ENCODE measurements at regions not wholly inside any gene's neighbourhood (a gene's known extent, or its start where the extent isn't known, plus 50 kb on each side); places are given as distances from the start of the nearest gene placed in this dataset.
"Not testable (repeated sequence)": the region's sequence is repeated elsewhere in the genome, so short reads cannot be mapped to it uniquely, and the experiment has no call there.

DNA sequence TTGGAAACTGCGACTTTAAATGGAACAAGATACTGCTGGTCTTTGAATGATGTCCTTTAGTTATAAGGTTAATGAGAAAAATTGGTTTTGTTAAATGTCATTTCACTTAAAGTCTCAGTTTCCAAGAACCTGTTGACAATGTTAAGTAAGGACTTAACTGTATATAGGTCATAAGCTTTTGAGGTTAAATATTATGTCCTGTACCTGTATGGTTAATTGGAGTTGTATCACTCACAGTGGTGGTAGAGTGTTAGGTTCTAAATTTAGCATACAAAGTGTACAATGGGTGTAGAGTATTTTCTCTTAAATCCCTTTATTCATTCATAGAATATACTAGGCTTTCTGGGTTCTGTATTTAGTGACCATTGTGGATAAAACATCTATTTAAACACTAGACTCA, 110.2 kb downstream of the HAUS1 start:
- H3K9ac ChIP-seq (ENCODE audit: low read depth, low read length) = no peak overlapping the region
- peaks cover 4% of the 10 kb centered on the region; the same call in 1 of the 2 replicates for H3K36me3 ChIP-seq (ENCODE audit: insufficient read depth, low read length)
- H3K4me1 ChIP-seq (ENCODE audit: insufficient read depth, low read length) = no peaks in the 10 kb centered on the region
- H3K9me3 ChIP-seq (ENCODE audit: control insufficient read depth, insufficient read depth, low read length) = no peaks in the 10 kb centered on the region

DNA sequence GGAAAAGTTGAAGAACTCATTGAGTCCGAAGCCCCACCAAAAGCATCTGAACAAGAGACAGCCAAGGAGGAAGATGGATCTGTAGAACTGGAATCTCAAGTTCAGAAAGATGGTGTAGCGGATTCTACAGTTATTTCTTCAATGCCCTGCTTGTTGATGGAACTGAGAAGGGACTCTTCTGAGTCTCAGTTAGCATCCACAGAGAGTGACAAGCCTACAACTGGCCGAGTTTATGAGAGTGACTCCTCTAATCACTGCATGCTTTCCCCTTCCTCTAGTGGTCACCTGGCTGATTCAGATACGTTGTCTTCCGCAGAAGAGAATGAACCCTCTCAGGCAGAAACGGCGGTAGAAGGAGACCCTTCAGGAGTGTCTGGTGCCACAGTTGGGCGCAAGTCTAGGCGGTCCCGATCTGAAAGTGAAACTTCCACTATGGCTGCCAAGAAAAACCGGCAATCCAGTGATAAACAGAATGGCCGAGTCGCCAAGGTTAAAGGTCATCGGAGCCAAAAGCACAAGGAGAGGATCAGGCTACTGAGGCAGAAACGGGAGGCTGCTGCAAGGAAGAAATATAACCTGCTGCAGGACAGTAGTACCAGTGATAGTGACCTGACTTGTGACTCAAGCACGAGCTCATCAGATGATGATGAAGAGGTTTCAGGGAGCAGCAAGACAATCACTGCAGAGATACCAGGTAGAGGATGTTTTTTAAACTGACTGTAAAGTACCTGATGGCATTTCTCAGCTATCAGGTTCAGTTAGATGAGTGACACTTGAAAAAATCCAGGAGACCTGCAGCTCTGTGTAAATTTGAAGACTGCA, 111.9 kb downstream of the HAUS1 start:
- Histone ChIP-seq H3K36me3 (ENCODE audit: insufficient read depth, low read length) (peaks cover 4% of the 10 kb centered on the region; the same call in 1 of the 2 replicates), H3K4me1 (ENCODE audit: insufficient read depth, low read length) (no peaks in the 10 kb centered on the region), H3K9me3 (ENCODE audit: control insufficient read depth, insufficient read depth, low read length) (no peaks in the 10 kb centered on the region), H3K9ac (ENCODE audit: low read depth, low read length) (no peak overlapping the region)

DNA sequence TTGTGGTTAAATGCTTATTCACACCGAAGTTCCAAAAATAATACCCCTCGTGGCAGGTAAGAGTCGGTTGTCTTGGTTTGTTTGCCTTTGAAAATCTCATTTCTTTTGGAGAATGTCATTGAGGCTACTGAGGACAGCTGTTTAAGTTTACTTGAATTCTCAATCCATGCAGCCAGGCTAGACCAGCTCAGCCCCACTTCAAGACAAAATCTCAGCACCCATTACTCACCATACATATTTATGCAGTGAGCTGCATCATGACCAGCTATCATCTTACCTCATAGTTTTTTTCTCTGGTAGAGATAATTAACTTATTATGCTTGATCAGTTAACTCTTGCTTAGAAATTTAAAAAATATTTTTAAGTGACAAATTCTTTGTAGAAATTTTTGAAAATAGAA, 115.9 kb downstream of the HAUS1 start:
- Histone ChIP-seq H3K9me3 (ENCODE audit: control insufficient read depth, insufficient read depth, low read length) (no peaks in the 10 kb centered on the region), H3K4me1 (ENCODE audit: insufficient read depth, low read length) (no peaks in the 10 kb centered on the region), H3K36me3 (ENCODE audit: insufficient read depth, low read length) (peaks cover 4% of the 10 kb centered on the region; the same call in 1 of the 2 replicates), H3K9ac (ENCODE audit: low read depth, low read length) (no peak overlapping the region)

GRCh38 chr18:46222093-46222492, 117.9 kb downstream of the HAUS1 start:
- Histone ChIP-seq H3K9ac (ENCODE audit: low read depth, low read length) (no peak overlapping the region), H3K4me1 (ENCODE audit: insufficient read depth, low read length) (no peaks in the 10 kb centered on the region), H3K9me3 (ENCODE audit: control insufficient read depth, insufficient read depth, low read length) (peaks cover 2% of the 10 kb centered on the region; the same call in 1 of the 2 replicates), H3K36me3 (ENCODE audit: insufficient read depth, low read length) (no peaks in the 10 kb centered on the region)

GRCh38 chr18:46222710-46223360, 118.7 kb downstream of the HAUS1 start:
- no peak overlapping the region for H3K9ac ChIP-seq (ENCODE audit: low read depth, low read length)

DNA sequence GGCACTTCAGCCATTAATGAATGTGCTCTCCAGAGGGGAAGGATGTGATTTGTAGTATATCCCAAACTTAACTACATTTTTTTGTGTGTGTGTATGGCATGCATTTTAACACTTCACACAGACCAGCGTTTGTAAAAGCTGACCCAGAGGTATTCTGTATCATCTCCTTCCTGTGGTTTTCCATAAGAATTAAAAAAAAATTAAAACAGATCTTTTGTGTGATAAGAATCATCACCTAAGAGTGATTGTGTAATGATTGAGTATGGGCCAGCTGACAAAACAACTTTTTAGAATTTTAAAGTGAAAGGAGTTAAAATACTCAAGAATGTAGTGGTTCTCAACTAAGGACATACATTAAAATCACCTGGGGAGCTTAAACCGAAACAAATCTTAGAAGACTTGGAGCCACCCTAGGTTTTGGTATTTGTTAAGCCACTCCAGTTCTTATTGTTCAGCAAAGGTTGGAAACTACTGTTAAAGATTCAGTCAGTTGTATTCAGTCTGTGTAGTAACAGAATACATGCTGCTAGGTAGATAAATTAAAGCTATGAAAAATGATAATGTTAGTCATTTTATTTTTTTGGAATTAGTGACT, 120.1 kb downstream of the HAUS1 start:
- Histone ChIP-seq H3K9me3 (ENCODE audit: control insufficient read depth, insufficient read depth, low read length) (peaks cover 2% of the 10 kb centered on the region; the same call in 1 of the 2 replicates), H3K4me1 (ENCODE audit: insufficient read depth, low read length) (no peaks in the 10 kb centered on the region), H3K36me3 (ENCODE audit: insufficient read depth, low read length) (no peaks in the 10 kb centered on the region), H3K9ac (ENCODE audit: low read depth, low read length) (no peak overlapping the region)

More at GRCh38 chr18:46222710-46223360, 118.7 kb downstream of the HAUS1 start:
- Histone ChIP-seq H3K4me1 (ENCODE audit: insufficient read depth, low read length) (no peaks in the 10 kb centered on the region), H3K36me3 (ENCODE audit: insufficient read depth, low read length) (no peaks in the 10 kb centered on the region), H3K9me3 (ENCODE audit: control insufficient read depth, insufficient read depth, low read length) (peaks cover 2% of the 10 kb centered on the region; the same call in 1 of the 2 replicates)

DNA sequence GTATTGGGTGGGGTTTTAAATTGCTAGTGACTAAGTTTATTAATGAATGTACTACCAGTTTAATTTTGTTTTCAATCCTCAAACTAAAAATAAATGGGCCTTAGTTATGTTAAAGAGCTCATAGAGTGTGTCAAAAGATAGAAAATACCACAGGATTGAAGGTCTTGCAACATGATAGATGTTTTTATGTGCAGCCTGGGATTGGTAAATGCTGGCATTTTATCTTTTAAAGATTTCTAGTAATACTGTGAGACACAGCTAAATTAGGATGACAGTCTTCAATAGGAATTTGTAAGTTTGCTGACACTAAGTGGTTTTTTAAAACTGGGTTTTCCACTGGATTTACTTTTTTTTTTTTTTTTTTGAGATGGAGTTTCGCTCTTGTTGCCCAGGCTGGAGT, 122.3 kb downstream of the HAUS1 start:
- Histone ChIP-seq H3K9me3 (ENCODE audit: control insufficient read depth, insufficient read depth, low read length) (peaks cover 2% of the 10 kb centered on the region; the same call in 1 of the 2 replicates), H3K4me1 (ENCODE audit: insufficient read depth, low read length) (no peaks in the 10 kb centered on the region), H3K36me3 (ENCODE audit: insufficient read depth, low read length) (no peaks in the 10 kb centered on the region), H3K9ac (ENCODE audit: low read depth, low read length) (no peak overlapping the region)

- H3K9me3 ChIP-seq (ENCODE audit: control insufficient read depth, insufficient read depth, low read length); H3K4me1 ChIP-seq (ENCODE audit: insufficient read depth, low read length); H3K9ac ChIP-seq (ENCODE audit: low read depth, low read length); H3K36me3 ChIP-seq (ENCODE audit: insufficient read depth, low read length): not testable (repeated sequence)
Measured at GRCh38 chr18:46229641-46230040, 125.5 kb downstream of the HAUS1 start.

DNA sequence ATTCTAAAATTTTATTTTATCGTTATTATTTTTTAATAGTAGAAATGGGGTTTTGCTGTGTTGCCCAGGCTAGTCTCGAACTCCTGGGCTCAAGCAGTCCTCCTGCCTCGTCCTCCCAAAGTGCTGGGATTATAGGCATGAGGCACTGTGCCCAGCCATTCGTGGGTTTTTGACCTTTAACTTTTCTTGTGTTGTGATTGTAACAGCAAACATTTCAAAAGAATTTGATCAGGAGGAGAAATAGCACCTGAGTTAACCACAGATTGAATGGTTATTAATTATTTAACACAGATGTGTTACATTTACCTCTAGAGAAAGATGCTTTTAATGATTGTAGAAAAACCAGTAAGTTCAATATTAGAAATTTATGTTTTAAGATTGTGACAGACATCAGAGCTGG, 132.0 kb downstream of the HAUS1 start:
- H3K9ac ChIP-seq (ENCODE audit: low read depth, low read length) = no peak overlapping the region
- no peaks in the 10 kb centered on the region for H3K9me3 ChIP-seq (ENCODE audit: control insufficient read depth, insufficient read depth, low read length)
- H3K4me1 ChIP-seq (ENCODE audit: insufficient read depth, low read length) = peaks cover 7% of the 10 kb centered on the region
- no peaks in the 10 kb centered on the region for H3K36me3 ChIP-seq (ENCODE audit: insufficient read depth, low read length)

DNA sequence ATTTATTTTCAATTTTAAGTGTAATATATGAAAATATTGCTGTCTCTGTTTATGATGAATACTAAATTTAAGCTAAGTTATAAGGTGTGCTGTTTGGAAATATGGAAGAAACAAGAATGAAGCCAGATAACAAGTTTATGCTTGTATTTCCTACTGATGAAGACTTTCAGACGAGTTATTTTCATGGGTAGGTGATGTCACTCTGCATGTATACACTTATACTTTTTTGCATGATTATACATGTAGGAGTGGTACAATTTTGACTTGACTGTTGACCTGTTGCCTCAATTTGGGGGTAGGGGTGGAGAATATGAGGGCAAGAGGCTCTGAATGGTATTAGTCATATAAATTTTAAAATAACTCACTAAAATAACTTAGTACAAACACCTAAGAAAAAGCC, 133.7 kb downstream of the HAUS1 start:
- H3K9me3 ChIP-seq (ENCODE audit: control insufficient read depth, insufficient read depth, low read length) = no peaks in the 10 kb centered on the region
- no peaks in the 10 kb centered on the region for H3K36me3 ChIP-seq (ENCODE audit: insufficient read depth, low read length)
- no peak overlapping the region for H3K9ac ChIP-seq (ENCODE audit: low read depth, low read length)
- H3K4me1 ChIP-seq (ENCODE audit: insufficient read depth, low read length) = peaks cover 7% of the 10 kb centered on the region

- H3K4me1 ChIP-seq (ENCODE audit: insufficient read depth, low read length) = peaks cover 7% of the 10 kb centered on the region
- H3K36me3 ChIP-seq (ENCODE audit: insufficient read depth, low read length) = no peaks in the 10 kb centered on the region
- H3K9ac ChIP-seq (ENCODE audit: low read depth, low read length) = no peak overlapping the region
- H3K9me3 ChIP-seq (ENCODE audit: control insufficient read depth, insufficient read depth, low read length) = no peaks in the 10 kb centered on the region
Measured at GRCh38 chr18:46239549-46239948, 135.4 kb downstream of the HAUS1 start.

DNA sequence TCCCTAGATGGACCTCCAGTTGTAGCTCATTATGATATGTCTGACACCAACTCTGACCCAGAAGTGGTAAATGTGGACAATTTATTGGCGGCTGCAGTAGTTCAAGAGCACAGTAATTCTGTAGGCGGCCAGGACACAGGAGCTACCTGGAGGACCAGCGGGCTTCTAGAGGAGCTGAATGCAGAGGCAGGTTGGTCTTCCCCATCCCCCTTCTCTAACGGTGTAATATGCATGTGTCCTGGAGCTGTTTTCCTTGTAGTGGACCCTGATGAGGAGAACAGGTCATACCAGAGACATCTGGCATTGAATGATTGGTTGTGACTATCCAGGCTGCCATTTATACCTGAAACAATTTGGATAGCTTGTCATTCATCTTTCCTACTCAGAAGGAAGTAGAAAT, 135.8 kb downstream of the HAUS1 start:
- Histone ChIP-seq H3K9ac (ENCODE audit: low read depth, low read length) (no peak overlapping the region), H3K9me3 (ENCODE audit: control insufficient read depth, insufficient read depth, low read length) (no peaks in the 10 kb centered on the region), H3K4me1 (ENCODE audit: insufficient read depth, low read length) (peaks cover 7% of the 10 kb centered on the region), H3K36me3 (ENCODE audit: insufficient read depth, low read length) (no peaks in the 10 kb centered on the region)

DNA sequence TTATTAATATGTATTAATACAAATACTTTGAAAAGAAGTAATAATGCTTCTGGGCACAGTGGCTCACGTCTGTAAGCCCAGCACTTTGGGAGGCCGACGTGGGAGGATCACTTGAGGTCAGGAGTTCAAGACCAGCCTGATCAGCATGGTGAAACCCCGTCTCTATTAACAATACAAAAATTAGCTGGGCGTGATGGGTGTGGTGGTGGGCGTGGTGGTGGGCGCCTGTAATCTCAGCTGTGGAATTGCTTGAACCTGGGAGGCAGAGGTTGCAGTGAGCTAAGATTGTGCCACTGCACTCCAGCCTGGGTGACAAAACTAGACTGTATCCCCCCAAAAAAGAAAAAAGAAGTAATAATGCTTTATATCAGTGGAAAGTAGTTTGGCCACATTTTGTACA, 137.2 kb downstream of the HAUS1 start:
- not testable (repeated sequence) for H3K9me3 ChIP-seq (ENCODE audit: control insufficient read depth, insufficient read depth, low read length); H3K36me3 ChIP-seq (ENCODE audit: insufficient read depth, low read length); H3K9ac ChIP-seq (ENCODE audit: low read depth, low read length)
- H3K4me1 ChIP-seq (ENCODE audit: insufficient read depth, low read length) = peaks cover 11% of the 10 kb centered on the region

DNA sequence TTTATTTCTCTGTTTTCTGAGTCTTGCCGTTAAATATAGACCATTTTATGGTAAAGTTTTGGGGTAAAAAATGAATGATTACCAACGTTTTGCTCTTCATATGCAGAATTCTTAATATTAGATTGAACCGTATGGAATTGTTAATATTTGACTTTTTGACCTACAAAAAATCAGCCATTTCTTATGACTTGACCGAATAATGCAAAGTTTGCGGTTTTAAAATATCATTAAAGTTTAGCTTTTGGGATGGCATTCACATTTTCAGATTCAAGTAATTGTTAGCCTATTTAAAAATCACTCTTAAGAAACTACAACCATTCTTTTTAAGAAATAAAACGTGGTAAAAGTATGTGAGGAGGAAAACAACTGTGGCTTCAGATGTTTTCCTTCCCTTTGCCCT, 138.0 kb downstream of the HAUS1 start:
- Histone ChIP-seq H3K36me3 (ENCODE audit: insufficient read depth, low read length) (no peaks in the 10 kb centered on the region), H3K9ac (ENCODE audit: low read depth, low read length) (no peak overlapping the region), H3K4me1 (ENCODE audit: insufficient read depth, low read length) (peaks cover 11% of the 10 kb centered on the region), H3K9me3 (ENCODE audit: control insufficient read depth, insufficient read depth, low read length) (no peaks in the 10 kb centered on the region)

- peaks cover 11% of the 10 kb centered on the region for H3K4me1 ChIP-seq (ENCODE audit: insufficient read depth, low read length)
- no peaks in the 10 kb centered on the region for H3K36me3 ChIP-seq (ENCODE audit: insufficient read depth, low read length)
- no peaks in the 10 kb centered on the region for H3K9me3 ChIP-seq (ENCODE audit: control insufficient read depth, insufficient read depth, low read length)
- no peak overlapping the region for H3K9ac ChIP-seq (ENCODE audit: low read depth, low read length)
Measured at GRCh38 chr18:46243095-46243494, 138.9 kb downstream of the HAUS1 start.

All from ES-I3 (cell line).